SHP77 treated with DMSO at 0.1 percent for 48 hours (cell line): ENCODE measurements at regions not wholly inside any gene's neighbourhood (a gene's known extent, or its start where the extent isn't known, plus 50 kb on each side); places are given as distances from the start of the nearest gene placed in this dataset.
"Not testable (repeated sequence)": the region's sequence is repeated elsewhere in the genome, so short reads cannot be mapped to it uniquely, and the experiment has no call there.

Source experiments
- DNase-seq: peaks from one replicate; lab custom pipeline; 2025; lab: John Stamatoyannopoulos, UW

GRCh38 chr19:23533441-23533840 is 138.2 kb upstream of the ZNF91 start:
- not testable (repeated sequence) for DNase-seq

GRCh38 chr19:23531976-23532375 is 136.7 kb upstream of the ZNF91 start:
- no peak for DNase-seq

DNA sequence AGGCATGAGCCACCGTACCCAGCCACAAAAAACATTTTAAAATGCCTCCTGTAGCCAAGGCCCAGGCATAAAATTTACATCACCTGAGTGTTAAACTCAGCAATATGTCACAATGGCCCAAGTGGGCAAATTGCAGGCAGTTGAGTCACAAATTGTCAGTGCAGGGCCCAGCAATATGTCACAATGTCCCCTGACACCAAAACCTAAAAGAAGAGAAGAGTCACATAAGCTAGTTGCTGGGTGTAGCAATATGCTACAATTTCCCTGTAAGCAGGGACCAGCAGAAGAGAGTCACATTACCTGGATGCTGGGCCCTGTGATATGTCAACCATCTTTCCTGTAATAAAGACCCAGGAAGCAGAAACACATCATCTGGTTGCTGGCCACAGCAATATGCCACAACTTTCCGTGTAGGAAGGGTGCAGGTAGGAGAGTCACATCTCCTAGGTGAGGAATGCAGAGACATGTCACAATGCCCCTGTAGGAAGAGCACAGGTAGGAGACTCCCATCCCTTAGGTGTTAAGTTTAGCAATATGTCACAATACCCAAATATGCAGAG is 136.0 kb upstream of the ZNF91 start:
- DNase-seq = no peak

GRCh38 chr19:23528376-23528775 is 133.1 kb upstream of the ZNF91 start:
- no peak for DNase-seq

DNA sequence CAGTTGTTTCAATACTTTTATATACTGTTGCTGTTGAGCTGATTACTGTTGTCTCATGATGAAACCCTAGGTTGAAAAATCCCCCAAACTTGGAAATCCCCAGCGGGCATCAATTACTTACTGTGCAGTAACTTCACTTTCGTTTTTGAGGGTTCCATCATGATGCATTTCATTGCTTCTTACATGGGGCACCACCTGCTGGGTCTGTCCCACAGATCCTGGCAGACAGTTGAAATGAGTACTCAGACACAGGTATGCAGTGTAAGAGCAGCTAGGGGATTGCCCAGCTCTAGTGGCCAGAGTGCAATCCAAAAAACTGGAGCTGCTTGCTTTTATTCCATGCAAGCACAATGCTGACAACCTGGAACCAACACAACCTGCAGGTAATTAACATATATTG is 132.5 kb upstream of the ZNF91 start:
- no peak for DNase-seq

DNA sequence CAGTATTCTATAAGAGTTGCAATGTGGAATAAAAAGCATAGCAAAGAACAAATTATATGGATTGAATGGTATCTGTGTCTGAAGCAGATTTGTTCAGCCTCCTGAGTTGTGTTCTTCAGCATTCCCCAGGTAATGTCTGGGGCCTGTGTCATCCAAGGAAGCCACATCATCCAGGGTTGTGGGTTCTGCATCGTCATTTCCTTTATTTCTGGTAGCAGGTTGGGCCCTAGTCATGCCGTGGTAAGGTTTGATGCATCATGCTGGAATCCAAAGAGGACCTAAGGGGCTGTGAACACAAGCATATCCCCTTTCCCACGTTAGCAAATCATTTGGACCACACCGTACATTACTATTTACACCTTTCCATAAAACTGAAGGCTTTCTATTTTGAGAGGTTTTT is 131.0 kb upstream of the ZNF91 start:
- no peak for DNase-seq

GRCh38 chr19:23525276-23525852 is 130.1 kb upstream of the ZNF91 start:
- DNase-seq = no peak

DNA sequence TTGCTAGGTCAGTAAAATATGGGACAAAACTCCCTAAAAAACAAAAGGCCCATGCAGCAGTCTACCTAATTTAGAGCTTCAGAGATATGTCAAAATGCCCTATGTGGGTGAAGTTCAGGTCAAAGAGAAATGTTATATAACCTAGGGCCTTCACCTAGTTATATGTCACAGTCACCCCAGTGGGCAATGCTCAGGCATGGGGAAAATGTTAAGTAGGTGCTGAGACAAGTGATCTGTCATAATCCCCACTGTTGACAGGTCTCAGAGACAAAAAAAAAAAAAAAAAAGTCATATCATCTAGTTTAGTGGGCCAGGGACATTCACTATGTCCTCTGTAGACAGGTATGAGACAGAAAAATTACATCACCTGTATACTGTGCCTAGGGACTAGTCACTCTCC is 128.6 kb upstream of the ZNF91 start:
- no peak for DNase-seq

- DNase-seq = no peak
These were observed 127.2 kb upstream of the ZNF91 start for GRCh38 chr19:23522431-23522830.

DNA sequence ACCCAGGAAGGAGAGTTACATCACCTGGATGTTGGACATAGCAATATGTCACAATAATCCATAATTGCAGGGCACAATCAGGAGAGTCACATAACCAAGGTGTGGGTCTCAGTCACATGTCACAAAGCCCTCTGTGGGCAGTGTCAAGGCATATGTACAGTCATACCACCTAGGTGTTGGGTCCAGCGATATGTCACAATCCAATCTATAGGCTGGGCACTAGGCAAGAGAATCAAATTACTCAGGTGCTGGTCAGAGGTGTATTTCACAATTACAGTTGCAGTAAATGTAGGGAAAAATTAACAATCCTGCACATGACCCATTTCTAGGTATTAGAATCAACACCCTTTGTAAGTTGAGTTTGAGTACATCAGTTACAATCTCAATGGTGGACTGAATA is 126.2 kb upstream of the ZNF91 start:
- no peak for DNase-seq

- DNase-seq = no peak
These were observed 125.2 kb upstream of the ZNF91 start for GRCh38 chr19:23520441-23520840.

DNA sequence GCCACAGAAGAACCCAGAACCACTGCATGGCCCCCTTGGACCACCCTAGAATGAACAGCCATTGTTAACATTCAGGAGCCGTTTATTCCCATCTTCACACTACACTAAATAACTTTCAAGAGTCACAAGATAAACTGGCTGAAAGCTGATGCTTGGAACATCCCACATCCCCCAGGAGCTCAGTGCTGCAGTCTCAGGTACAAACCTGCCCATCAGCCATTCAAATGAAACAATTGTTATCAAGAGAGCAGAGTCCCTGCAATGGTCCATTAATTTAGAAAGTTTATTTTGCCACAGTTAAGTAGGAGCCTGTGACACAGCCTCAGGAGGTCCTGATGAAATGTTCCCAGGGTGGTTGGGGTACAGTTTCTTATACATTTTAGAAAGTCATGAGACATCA is 123.8 kb upstream of the ZNF91 start:
- DNase-seq = no peak

DNA sequence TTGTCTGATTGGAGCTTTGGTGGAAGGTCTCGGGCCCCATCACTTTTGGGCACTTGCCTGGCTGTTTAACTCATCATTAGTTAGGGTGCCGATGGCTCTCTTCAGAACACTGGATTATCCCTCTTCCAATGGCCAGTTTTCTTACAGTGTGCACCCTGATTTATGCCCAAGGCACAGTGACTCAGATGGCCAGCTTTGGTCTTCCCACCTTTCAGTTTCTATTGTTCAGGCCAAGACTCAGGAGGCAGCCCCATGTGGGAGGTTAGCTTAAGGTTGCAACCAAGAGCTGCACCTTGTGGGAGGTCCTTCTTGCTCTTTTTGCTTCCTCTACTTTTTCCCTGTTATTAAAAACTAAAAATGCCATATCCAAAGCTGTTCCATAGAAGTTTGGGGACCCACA is 121.0 kb upstream of the ZNF91 start:
- DNase-seq = no peak

GRCh38 chr19:23515551-23515950 is 120.3 kb upstream of the ZNF91 start:
- DNase-seq = no peak

- DNase-seq = no peak
These were observed 117.1 kb upstream of the ZNF91 start for GRCh38 chr19:23512151-23512925.

DNA sequence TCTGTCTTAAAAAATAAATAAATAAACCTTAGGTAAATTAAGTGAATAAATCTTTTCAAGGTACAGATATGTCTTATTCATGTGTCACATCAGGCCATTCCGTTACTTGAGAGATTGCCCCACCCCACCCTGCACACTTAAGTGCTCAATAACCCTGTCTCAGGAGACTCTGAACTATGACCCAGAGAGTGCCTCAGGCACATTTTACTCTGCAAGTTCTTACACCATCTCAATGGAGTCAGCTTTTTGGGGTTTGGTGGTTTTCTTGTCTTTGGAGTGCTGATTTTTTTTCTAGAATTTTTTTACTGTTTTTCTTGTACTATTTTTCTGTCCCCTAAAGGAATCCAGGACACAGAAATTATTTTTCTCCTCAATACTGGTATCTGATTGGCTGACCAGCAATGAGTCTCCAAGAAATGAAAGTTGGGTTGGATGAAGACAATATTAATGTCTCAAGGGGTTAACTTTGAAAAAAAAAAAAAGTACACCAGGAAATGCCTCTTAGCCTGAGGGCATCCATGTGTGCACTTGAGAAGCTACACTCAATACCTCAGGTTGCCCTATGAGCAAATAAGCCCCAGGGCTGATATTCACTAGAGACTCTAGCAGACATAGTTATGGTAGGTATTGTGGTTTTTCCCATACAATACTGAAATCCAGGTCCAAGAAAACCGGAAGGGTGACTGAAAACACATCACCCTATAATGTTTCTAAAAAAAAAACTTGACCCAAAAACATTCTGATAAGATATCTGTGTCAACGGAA is 114.6 kb upstream of the ZNF91 start:
- DNase-seq = no peak

DNA sequence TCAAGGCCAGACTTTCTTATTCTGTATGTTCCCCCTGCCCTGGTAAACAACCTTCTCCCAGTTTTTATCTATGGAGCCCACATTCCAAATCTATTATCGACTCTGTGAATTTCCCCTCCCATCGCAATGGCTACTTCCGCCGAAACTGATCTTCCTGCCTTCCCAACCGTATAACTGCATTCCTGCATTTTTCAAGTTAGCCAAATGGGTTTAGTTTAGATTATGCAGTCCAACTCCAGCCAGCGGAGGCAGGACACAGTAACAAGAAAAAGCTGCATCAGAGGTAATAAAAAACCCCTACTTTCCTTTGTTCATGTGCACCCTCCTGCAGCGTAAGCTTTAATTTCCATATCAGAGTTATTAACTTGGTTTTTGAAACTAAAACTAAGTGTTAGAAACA is 112.2 kb upstream of the ZNF91 start:
- no peak for DNase-seq

GRCh38 chr19:23505738-23506137 is 110.5 kb upstream of the ZNF91 start:
- DNase-seq = no peak

DNA sequence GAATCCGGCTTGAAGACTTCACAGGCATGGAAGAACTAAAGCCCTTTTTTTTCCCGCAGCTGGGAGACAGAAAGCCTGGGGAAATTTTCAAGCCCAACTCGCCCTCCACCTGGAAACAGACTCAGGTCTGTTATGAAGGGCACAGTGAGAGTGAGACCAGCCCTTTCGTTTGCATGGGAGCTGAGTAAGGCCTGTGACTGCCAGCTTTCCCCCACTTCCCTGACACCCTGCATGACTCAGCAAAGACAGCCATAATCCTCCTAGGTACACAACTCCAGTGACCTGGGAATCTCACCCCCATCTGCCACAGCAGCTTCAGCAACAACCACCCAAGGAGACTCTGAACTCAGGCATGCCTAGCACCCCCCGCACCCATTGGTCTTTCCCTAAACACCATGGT is 87.6 kb upstream of the ZNF91 start:
- no peak for DNase-seq

- peak; percentile 65 for DNase-seq
These were observed 85.8 kb upstream of the ZNF91 start for GRCh38 chr19:23481043-23481442.

DNA sequence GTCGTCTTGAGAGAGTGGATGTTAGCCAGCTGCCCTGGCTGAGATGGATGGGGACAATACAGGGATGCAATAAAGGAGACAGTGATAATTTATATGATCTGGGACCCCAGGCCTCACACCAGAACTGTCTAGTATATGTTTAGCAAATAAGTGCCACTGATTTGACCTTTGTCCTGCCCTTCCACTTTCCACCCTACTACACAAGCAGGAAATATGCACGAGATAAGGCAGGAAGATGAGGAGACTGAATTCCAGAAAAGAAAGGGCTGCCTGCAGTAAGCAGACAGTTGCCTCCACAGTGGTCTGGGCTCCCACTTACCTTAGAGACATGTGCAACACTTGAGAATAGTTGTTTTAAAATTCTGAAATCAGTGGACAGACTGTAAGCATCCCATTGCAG is 80.2 kb upstream of the ZNF91 start:
- no peak for DNase-seq

DNA sequence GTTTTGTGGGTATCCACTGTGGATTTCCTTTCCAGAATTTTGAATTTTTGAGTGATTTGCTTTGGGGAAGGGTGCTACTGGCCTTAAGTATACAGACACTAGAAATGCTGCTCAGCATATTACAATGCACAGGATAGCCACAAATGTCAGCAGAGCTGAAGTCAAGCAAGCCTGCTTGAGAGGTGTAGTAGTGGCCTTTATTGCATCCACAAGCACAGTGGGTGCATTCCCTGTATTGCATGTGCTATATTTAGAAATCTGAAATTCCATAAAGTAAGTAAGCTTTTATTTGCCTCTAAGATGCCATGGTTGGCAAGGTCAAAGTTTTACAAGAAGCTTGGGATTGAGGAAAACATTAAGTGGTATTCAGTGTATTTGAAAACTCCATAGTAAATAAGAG is 79.5 kb upstream of the ZNF91 start:
- no peak for DNase-seq

DNA sequence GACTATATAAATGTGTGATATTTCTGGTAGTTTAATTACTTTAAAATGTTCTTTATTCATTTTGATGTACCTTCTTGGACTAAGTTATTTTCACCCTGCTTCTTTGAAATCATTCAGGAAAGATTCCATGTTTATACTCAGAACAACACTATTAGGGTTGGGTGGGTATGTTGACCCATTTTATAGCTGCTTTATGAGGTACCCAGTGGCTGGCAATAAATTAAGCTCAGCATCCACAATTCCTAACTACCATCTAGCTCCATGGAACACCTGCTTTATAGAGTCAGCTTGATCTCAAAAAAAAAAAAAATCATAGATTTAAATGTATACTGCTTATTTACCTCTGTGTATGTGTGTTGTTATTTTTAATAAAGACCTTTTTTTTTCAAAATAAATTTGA is 78.9 kb upstream of the ZNF91 start:
- DNase-seq = no peak
